NCI-H187 treated with DMSO at 0.1 percent for 48 hours (cell line): ENCODE measurements at regions not wholly inside any gene's neighbourhood (a gene's known extent, or its start where the extent isn't known, plus 50 kb on each side); places are given as distances from the start of the nearest gene placed in this dataset.
"Not testable (repeated sequence)": the region's sequence is repeated elsewhere in the genome, so short reads cannot be mapped to it uniquely, and the experiment has no call there.

Source experiments
- DNase-seq: peaks from one replicate; lab custom pipeline; 2025; lab: John Stamatoyannopoulos, UW

DNA sequence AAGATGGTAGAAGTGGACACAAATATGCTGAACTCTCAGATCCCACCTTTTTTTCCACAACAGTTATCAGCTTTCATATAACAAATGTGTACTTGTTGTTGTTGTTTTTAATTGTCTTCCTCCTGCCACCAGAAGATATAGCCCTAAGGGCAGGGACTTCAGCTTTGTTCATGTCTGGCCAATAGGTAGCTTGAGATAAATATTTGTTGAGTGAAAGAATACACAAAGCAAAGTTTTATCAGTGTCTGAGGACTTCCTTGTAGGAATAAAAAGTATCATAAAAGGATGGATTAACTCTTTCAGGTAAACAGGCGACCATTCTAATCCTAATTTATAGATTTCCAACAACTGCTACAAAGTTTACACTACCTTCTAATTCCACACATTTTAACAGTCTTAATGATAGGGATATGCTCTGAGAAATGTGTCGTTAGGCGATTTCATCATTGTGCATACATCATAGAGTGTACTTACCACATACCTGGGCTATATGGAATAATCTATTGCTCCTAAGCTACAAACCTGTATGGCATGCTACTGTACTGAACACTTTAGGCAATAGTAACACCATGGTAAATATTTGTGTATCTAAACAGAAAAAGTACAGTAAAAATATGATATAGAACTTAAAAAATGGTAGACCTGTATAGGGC, 186.1 kb downstream of the ATOH1 start:
- no peak for DNase-seq

DNA sequence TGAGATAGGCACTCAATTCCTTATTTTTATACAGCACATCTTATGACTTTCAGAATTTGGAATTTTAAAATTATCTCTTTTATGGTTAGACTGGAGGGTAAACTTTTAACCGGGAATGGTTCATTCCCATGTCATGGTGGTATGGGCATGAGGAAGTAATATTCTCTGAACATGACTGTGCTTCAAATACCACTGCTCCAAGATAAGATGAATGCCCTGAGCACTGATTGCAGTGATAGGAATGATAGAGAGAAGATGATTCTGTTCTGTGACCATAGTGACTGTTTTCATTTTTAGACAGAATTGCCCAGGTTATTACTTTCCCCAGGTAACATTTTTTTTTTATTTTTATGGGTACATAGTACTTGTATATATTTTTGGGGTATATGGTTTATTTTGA, 187.4 kb downstream of the ATOH1 start:
- no peak for DNase-seq

DNA sequence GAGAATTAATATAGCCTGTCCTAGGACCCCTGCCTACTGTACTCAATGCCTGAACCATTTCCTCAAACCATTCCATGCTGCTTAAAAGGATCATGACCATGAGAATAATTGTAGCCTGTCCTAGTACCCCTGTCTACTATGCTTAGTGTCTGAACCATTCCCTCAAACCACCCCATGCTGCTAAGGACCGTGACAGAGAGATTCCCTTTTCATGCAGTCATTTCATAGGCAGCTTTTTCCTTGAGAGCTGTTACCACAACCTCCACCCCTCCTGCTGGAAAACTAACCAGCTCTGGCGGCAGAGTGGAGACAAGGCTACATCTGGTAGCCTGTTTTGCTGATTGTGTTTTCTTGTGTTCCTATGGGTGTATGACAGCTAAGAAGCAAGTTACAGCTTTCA, 174.9 kb upstream of the SMARCAD1 start:
- no peak for DNase-seq

DNA sequence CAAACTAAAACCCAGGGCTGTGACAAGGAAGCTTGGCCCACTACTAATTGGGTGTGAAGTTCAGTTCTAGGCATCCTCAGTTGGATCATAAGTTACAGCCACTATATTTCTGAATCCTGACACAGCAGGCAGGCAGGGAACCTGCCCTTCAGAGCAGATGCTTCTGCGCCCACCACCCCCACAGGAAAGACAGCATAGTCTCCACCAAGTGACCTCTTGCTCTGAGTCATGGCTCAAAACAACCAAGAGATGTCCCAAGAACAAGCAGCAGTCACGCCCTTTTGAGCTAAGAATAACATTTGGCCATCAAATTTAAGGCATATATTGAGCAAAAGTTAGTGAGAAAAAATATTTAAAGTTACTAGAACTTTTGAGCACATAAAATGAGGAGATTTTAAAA, 170.7 kb upstream of the SMARCAD1 start:
- no peak for DNase-seq

DNA sequence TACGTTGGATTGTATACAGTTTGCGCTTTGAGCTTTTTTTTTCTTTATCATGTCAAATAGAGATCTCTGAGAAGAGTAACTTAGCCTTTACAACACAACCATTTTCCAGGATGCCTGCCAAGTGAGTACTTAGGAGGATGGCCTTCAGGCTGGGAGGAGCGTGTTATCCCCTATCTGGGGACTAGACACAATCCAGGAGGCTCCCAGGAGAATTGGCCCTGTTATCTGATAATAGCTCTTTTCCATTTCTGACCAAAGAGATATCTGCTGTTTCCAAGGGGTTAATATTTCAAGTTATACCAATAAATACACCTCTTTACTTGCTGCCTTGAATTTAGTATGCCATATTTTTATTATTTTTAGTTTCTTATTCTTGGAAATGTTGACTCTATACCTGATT, 169.5 kb upstream of the SMARCAD1 start:
- DNase-seq = no peak

DNA sequence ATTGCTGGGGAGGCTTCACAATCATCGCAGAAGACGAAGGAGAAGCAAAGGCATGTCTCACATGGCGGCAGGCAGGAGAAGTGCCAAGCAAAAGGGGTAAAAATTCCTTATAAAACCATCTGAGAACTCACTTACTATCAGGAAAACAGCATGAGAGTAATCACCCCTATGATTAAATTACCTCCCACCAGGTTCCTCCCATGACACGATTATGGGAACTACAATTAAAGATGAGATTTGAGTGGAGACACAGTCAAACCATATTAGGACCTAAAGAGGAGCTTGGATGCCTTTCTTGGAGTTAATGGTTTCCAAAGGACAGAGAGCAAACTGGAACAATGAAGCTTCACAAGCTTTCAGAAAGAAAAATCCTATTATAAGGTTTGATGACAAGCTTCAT, 168.4 kb upstream of the SMARCAD1 start:
- DNase-seq = no peak

DNA sequence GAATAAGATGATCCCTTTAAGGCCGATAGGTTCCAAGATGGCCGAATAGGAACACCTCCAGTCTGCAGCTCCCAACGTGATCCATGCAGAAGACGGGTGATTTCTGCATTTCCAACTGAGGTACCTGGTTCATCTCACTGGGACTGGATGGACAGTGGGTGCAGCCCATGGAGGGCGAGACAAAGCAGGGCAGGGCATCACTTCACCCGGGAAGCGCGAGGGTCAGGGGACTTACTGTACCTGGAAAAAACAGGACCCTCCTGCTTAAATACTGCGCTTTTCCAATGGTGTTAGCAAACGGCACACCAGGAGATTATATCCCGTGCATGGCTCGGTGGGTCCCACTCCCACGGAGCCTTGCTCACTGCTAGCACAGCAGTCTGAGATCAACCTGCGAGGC, 163.2 kb upstream of the SMARCAD1 start:
- DNase-seq = not testable (repeated sequence)

DNA sequence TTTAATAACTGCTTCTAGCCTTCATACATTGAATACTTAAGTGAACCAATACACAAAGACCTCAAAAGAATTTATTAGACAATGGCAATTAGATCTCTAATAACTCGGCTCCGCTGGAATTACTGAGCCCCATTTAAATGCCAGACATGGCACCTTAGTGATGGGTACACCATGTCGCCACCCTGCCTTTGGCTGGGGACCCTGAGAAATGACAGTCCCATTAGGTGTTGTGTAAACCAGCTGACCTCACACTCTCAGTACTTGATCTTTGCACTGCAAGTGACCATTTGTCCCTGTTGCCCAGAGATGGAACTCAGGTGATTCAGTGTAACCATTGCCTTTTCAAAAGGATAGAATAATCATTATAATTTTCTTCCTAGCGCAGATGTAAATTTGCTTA, 144.6 kb upstream of the SMARCAD1 start:
- DNase-seq = no peak

DNA sequence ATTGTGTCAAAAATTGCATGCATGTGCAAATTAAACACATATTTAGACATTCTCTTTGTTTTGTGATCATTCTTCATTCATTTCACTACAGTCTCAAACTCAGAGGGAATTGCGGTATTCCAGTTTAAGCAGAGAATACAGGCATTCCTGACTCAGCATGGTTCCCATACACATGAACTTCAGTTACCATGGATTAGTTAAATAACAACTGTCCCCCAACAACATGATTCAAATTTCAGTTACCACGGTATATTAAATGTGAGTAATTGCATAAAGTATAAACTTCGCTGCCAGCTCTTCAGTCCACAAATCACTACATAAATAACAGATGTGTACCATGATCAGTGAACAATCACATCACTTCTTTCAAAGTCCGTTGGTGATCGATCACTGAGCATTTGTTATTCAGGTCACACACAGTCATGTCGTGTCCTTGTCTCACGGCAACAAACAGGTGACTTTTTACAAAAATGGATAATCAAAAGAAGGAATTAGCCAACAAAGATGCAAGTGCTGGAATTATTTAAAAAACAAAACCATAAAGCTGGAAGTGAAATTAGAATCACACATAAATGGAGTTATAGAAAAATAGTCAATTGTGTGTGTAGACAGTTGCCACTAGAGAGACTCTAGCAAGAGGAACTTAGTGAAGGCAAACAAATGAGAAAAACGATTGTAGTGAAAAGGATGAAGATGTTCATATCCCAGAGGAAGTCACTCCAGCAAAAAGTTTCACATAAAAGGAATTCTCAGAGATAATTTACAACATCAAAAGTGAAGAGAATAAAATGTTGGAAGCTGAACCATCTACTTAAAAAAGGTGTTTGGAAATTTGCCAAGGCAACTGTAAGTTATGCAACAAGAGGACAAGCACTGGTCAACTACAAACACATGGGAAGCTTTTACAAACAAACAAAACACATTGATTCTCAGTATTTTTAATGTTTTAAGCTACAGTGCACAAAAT, 138.6 kb upstream of the SMARCAD1 start:
- DNase-seq = no peak

DNA sequence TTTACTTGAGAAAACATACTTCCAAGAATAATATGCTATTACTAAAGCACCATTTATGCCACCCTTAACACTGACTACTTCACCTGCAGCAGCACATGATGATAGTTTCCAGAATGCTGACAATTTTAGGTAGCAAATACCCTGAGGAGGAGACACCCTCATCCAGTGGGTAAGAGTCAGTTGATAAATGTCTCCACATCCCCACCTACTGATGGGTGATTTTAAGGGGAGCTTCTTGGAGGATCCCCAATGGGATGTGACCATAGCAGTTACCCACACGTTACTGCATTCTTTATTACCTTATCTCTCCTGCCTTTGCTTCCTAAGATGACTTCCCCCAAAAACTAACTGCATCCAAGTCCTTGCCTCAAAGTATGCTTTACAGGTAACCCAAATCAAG, 131.2 kb upstream of the SMARCAD1 start:
- no peak for DNase-seq

DNA sequence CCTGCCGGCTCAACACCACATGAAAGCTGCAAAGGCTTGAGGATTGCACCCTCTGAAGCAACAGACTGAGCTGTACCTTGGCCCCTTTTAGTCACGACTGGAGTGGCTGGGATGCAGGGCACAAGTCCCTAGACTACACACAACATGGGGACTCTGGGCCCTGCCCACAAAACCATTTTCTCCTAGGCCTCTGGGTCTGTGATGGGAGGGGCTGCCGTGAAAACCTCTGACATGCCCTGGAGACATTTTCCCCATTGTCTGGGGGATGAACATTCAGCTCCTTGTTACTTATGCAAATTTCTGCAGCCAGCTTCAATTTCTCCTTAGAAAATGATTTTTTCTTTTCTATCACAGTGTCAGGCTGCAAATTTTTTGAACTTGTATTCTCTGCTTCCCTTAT, 123.5 kb upstream of the SMARCAD1 start:
- DNase-seq = no peak

DNA sequence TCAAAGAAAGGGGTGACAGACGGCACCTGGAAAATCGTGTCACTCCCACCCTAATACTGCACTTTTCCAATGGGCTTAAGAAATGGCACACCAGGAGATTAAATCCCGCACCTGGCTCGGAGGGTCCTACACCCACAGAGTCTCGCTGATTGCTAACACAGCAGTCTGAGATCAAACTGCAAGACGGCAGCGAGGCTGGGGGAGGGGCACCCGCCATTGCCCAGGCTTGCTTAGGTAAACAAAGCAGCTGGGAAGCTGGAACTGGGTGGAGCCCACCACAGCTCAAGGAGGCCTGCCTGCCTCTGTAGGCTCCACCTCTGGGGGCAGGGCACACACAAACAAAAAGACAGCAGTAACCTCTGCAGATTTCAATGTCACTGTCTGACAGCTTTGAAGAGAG, 108.5 kb upstream of the SMARCAD1 start:
- not testable (repeated sequence) for DNase-seq

DNA sequence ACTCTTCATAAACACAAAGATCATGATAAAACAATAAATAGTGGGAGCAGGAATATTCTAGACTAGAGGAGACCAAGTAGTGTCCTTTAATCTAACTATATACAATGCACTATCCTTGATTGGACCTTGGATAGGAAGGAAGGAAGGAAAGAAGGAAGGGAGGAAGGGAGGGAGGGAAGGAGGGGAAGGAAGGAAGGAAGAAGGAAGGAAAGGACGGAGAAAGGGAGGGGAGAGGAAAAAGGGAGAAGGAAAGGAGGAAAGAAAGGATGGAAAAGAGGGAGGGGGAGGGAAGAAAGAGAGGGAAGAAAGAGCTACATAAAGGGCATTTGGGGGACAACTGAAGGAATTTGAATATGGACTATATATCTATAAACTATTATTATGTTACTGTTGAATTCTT, 95.0 kb upstream of the SMARCAD1 start:
- no peak for DNase-seq

DNA sequence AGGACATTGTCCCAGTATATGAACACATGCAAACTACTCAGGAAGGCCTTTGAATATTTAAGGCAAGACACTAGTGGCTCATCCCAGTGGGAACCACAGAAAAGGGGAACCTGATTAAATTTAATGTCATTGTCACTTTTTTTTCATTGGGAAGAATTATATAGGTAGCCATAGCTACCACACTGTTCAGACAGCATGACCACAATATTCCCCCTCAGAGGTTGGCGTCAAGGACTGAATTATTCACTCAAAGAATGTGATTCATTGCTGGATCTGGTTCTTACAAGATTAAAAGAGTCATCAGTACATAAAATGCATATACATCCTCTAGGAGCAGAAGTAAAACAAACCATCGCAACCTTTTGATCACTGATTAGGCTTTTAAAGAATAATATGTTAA, 92.0 kb upstream of the SMARCAD1 start:
- DNase-seq = no peak

DNA sequence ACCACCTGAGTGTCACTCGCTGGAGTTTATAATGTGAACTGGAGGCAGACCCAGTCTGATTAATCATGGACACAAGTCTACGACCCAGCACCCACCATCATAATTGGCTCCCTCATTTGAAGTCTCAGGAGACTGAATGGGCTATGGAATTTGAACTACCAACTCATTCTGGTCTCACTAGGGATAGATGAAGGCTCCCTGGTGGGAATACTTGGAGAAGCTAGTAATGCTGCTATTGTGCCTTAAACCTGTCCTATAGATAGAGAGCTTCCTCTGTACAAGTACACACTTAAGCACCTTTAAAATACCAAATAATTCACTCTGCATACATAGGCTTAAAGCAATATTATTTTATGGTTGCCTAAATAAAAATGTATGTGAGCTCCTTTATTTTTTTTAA, 90.8 kb upstream of the SMARCAD1 start:
- DNase-seq = no peak

DNA sequence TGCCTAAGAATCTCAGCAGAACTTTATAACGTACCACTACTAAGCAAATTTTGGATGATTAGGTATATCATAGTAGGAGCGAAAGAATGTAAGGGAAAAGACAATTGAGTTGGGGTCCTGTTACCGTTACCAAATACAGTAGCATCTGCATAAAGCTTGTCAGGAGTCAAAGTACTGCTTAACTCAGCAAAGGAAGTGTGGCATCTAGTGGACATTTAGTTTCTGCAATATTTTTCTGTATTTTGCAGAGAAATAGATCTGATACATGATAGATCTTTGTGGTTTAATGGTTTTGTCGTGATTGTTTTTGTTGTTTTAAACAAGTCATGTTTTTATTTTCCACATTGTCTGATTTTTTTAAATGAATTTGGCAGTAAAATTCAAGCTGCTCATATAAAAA, 81.0 kb upstream of the SMARCAD1 start:
- no peak for DNase-seq

DNA sequence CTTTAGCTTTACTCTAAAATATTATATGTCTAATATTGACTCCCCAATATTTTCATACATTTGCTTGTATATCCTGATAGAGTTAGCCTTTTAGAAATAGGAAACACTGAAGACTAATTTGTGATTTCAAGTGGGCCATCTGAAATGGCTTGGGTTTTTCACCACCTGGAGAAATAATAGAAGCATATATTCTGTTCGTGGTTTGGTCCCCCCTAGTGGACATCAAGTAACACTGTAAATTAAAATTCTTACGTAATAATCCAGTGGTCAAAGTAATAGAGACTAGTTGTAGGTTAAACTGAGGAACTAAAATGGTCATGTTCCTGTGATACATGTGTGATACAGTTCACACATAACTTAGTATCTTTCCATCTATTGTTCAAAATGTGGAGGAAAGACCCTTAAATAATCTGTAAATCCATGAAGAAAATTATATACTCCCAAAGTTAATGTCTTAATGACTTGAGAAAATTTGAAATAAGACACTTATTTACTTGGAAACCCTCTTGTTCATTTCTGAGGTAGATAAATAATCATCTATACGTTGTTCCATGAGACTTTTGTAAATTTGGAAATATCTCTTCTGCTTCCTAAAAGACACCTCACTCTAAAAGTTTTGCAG, 79.8 kb upstream of the SMARCAD1 start:
- no peak for DNase-seq

DNA sequence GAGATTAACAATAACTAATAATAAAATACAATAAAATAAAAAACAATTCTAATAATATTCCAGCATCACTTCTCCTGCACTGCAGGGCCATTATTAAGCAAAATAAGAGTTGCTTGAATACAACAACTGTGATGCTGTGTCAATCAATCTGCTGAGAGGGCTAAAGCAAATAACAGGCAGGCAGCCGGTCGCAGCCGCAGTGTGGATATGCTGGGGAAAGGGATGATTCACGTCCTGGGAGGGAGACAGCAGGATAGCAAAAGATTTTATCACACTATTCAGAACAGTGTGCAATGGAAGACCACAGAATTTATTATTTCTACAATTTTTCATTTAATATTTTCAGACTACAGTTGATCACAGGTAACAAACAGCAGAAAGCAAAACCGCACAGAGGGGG, 76.5 kb upstream of the SMARCAD1 start:
- no peak for DNase-seq

DNA sequence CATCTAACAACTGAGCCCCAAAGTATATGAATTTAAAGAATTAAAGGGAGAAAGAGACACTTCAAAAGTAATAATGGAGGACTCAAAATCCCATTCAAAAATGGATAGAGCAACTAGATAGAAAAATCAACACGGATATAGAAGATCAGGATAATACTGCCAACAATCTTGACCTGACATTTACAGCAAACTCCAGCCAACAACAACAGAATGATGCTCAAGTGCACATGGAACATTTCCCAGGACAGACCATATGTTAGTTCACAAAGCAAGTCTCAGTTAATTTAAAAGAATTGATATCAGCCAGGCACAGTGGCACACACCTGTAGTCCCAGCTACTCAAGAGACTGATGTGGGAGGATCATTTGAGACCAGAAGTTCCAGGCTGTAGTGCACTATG, 72.0 kb upstream of the SMARCAD1 start:
- DNase-seq = no peak

DNA sequence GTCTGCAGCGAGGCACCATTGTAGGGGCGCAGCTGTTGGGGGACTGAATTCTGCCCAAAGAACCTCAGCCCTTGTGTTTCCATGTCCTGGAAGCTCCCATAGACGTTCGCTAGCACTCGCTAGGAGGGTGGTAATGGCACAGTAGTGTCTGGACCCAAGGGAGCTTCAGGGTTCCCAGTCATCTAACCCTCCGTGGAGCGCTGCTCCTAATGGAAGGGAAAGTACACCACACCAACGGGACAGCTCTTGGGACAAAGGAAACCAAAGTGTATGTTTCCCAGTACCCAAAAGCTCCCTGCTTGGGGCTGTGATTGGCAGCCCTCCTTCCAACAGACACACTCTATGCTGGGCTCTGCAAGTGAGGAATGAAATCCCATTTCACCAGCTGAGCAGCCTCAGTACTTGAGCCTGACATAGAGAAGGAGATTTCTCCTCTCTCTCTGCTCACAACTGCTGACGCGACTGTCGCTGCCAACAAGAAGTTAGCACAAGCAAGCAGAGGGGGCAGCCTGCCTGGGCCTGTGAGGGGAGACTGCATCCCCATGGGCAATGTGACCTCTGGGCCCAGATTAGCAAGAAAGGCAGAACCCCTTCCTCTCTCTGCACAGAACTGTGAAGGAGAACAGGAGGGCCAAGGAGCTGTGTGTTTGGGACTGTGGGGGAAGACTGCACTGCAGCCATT, 67.6 kb upstream of the SMARCAD1 start:
- DNase-seq = no peak

DNA sequence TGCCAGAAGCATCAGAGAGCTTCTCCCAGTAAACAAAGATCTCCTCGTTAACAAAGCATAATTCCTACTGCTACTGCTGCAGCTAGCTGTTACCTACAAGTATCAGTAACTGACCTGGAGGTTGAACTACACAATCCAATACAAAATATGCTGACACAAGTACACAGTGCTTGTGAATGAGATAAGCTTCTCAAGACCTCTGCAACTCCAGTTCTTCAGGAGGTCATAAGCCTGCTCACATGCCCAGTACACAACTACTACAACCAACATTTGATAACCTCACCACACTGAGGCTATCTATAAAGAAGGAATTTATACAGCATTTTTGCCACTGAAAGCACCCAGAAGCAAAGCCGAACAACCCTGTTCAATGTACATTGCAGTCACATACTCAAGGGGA, 66.7 kb upstream of the SMARCAD1 start:
- DNase-seq = no peak

DNA sequence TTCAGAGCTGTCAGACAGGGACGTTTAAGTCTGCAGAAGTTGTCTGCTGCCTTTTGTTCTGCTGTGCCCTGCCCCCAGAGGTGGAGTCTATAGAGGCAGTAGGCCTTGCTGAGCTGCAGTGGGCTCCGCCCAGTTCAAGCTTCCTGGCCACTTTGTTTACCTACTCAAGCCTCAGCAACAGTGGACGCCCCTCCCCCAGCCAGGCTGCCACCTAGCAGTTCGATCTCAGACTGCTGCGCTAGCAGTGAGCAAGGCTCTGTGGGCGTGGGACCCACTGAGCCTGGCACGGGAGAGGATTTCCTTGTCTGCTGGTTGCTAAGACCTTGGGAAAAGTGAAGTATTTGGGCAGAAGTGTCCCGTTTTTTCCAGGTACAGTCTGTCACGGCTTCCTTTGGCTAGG, 59.6 kb upstream of the SMARCAD1 start:
- not testable (repeated sequence) for DNase-seq

DNA sequence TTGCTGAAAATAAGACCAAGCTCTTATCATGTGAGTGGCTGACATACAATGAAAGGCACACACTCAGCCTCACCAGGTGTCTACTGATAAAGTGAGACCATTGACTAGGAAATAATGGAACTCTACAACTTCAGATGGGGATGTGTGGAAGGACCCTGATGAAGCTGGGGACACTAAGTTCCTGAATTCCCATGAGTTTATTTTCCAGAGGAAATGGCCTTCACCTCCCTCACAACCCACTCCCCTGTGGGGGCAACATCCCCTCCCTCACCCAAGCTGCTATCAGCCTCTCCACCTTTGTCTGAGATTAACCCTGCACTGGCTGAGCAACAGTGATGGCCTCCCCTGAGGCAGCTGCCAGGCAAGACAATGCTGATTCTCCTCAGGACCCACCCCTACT, 55.2 kb upstream of the SMARCAD1 start:
- no peak for DNase-seq
